ENCODE measurements at regions not wholly inside any gene's neighbourhood (a gene's known extent, or its start where the extent isn't known, plus 50 kb on each side); places are given as distances from the start of the nearest gene placed in this dataset.

GRCh38 chr3:28673446-28673845 lies 324.8 kb upstream of the AZI2 start:
- TF ChIP-seq CTCF (IDR thresholded peaks at IDR 0.05 in 8 of 11, conservative IDR thresholded peaks at IDR 0.05 in 3 of 11) (no peak), POLR2A (IDR thresholded peaks at IDR 0.05) (no peak)
